ENCODE measurements at regions not wholly inside any gene's neighbourhood (a gene's known extent, or its start where the extent isn't known, plus 50 kb on each side); places are given as distances from the start of the nearest gene placed in this dataset.

DNA sequence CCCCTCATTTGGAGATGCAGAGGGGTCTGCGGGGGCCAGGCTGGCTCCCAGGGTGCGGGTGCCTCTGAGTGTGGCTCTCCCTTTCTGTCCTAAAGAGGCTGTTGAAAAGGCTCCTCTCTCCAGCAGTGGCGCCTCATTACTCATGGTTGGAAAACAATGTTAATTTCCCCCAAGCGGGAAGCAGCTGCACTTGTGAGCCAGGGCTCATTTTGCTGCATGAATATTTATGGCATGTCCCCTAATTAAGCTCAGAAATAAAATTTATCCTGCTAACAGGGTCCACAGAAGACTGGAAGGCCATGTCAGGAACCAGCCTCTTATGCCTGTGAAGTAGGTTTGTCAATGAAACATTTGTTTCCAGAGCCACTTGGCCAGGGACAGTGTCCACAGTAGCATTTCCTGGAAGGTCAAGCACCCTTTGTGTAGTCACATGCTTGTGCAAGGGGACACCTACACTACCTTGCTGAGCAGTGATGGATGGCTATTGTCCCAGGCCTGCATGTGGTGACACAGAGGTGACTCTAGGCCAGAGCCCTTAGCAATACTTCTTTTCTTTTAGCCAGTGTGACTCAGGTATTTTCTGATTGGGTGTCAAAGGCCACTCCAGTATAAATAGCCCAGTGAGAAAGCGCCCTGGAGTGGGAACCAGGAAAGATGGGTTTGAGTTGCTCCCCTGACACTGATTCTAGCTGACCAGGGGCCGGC is 259.0 kb downstream of the FOXD2 start:
- no peak for TF ChIP-seq CTCF (IDR thresholded peaks at IDR 0.05)
- Histone ChIP-seq H3K4me3 (no peak overlapping the region), H3K27ac (no peak overlapping the region)
- DNase-seq (ENCODE audit: low spot score): peak; percentile 16

DNA sequence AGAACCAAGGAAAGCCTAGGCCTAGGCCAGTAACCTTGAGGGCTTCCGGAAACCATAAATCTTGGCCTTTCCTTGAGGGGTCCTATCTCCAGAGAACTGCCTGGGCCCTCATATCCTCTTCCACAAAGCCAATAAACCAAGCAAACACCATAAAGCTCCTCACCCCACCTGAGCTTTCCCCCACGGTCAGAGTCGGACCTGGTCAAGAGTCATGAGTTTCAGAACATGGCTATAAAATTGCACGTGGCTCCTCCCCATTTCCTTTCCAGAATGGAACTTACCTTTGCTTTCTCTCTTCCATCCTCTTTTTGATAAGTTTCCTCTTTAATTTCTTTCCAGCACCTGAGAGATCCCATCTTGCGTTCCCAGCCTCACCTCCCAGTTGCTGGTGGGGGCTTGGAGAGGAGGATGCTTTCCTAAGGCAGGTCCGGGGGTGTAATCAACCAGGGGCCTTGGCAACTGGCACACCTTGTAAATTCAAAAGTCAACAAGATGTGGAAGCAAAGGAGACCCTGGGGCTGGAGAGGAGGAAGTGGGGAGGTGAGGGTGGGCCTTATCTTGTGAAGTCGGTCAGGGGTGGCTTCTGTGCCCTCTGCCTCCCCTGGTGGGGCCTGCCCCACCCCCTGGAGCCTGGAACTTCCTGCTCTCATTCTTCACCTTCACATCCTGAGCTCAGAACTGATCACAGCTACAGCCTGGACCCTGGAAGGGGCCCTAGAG is 259.9 kb downstream of the FOXD2 start:
- H3K27ac ChIP-seq: no peak overlapping the region
- no peak overlapping the region for H3K4me3 ChIP-seq
- DNase-seq (ENCODE audit: low spot score): no peak
- TF ChIP-seq CTCF (IDR thresholded peaks at IDR 0.05): no peak

- DNase-seq (ENCODE audit: low spot score): no peak
- H3K27ac ChIP-seq: no peak overlapping the region
- no peak for TF ChIP-seq CTCF (IDR thresholded peaks at IDR 0.05)
These were observed 261.8 kb downstream of the FOXD2 start for GRCh38 chr1:47699492-47700235.

DNA sequence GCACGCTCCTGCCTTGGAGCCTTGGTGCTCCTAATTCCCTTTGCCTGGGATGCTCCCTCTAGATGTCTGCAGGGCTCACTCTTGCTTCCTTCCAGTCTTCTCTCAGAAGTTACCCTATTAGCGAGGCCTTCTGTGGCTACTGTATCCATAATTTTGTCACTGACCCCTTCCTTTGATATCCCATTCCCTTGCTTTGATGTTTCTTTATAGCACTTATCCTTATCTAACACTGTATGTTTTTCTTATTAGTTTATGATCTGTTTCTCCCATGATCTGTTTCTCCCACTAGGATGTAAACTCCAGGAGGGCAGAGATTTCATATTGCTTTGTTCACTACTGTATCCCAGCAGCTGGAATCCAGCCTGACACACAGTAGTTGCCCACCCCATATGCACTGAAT is 263.4 kb downstream of the FOXD2 start:
- TF ChIP-seq CTCF (IDR thresholded peaks at IDR 0.05): no peak
- H3K27ac ChIP-seq: no peak overlapping the region
- DNase-seq (ENCODE audit: low spot score): no peak
- no peak overlapping the region for H3K4me3 ChIP-seq

More at GRCh38 chr1:47699492-47700235, 261.8 kb downstream of the FOXD2 start:
- H3K4me3 ChIP-seq: no peak overlapping the region

DNA sequence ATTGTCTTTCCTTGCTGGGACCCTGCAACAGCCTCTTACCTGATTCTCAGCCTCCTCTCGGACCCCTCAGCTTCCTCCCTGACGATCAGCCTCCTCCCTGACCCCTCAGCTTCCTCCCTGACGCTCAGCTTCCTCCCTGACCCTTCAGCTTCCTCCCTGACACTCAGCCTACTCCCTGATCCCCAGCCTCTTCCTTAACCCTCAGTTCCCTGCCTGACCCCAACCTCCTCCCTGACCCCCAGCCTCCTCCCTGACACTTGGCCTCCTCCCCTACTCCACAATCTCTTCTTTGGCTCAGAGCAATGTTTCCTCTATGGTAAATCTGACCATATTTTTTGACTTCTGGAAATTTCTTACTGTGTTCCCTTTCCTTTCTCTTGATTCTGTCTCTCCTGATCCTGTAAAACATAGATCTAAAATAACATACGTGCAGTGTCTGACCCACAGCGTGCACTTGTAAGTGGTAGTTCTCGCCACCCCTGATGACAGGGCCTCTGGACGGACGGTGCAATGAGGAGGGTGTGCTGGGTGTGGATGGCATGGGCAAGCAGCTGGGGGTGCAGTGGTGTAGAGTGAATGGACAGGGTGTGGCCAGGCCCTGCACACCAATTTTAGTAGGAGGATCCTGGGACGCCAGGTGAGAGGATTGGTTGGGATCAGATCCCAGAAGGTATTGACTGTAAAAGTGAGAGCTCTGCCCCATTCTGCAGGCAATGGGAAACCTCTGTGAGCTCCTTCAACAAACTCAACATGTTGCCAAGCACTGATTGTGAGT is 264.1 kb downstream of the FOXD2 start:
- no peak for DNase-seq (ENCODE audit: low spot score)
- no peak overlapping the region for H3K27ac ChIP-seq
- no peak for TF ChIP-seq CTCF (IDR thresholded peaks at IDR 0.05)
- H3K4me3 ChIP-seq: no peak overlapping the region

DNA sequence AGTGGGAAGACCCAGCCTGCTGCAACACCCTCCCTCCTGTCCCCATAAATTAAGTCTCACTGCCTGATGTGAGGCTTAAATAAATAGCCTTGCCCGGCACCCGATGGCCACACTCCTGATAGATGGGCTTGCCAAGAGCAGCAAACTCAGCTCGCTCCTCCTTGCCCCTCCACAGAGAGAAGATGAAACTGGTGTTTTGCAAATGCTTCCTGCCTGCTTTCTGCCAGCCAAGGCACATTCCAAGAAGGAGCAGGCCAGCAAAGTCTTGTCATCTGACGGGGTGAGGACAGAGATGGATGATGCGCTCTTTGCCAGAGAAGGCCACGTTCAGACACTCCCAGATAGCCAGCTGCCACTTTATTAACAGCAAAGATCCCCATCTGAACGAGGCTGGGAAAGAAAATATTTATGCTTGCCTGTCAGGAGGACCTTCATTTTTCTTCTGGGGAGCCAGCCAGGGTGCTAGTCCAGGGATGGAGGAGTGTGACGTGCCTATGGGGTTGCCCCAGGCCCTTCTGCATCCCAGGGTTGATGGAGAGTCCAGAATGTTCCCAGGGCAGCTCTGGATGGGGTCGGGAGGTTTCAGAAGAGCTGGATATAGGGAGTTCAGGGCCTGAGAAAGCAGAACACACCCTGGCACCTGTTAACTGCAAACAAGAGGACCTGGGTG is 265.4 kb downstream of the FOXD2 start:
- peak overlapping the region; percentile 18 for H3K4me3 ChIP-seq
- DNase-seq (ENCODE audit: low spot score): peak; percentile 82

More for the DNA sequence above, 265.4 kb downstream of the FOXD2 start:
- H3K27ac ChIP-seq: peak overlapping the region; percentile 59 to 78
- no peak for TF ChIP-seq CTCF (IDR thresholded peaks at IDR 0.05)

All from coronary artery (tissue), 2 donors.